ENCODE measurements at regions not wholly inside any gene's neighbourhood (a gene's known extent, or its start where the extent isn't known, plus 50 kb on each side); places are given as distances from the start of the nearest gene placed in this dataset.

- no peak for DNase-seq (ENCODE audit: insufficient read length, low spot score, missing footprints)
Measured at GRCh38 chr4:28421221-28421620, 1560.6 kb downstream of the STIM2 start.

GRCh38 chr4:28426251-28426650, 1565.6 kb downstream of the STIM2 start:
- H3K9me3 ChIP-seq (ENCODE audit: low read depth, low read length): no peaks in the 10 kb centered on the region
- H3K4me1 ChIP-seq (ENCODE audit: insufficient read depth, low read length): no peaks in the 10 kb centered on the region
- no peaks in the 10 kb centered on the region for H4K20me1 ChIP-seq (ENCODE audit: insufficient read depth, low read length)
- no peaks in the 10 kb centered on the region for H3K79me2 ChIP-seq (ENCODE audit: insufficient read depth, low read length)
- no peaks in the 10 kb centered on the region for H3K36me3 ChIP-seq (ENCODE audit: insufficient read depth, low read length)
- no peak for DNase-seq (ENCODE audit: insufficient read length, low spot score, missing footprints)
- no peak overlapping the region for H3K4me3 ChIP-seq (ENCODE audit: insufficient read depth, low read length)
- H2AFZ ChIP-seq (ENCODE audit: low read length): no peak overlapping the region
- H3K27ac ChIP-seq (ENCODE audit: low read depth, low read length): no peak overlapping the region
- TF ChIP-seq CTCF (IDR thresholded peaks at IDR 0.05; ENCODE audit: extremely low read depth, low read depth, low read length): no peak
- no peak overlapping the region for H3K4me2 ChIP-seq (ENCODE audit: insufficient read depth, low read length)
- no peaks in the 10 kb centered on the region for H3K27me3 ChIP-seq (ENCODE audit: insufficient read depth, low read length)

More at GRCh38 chr4:28421221-28421620, 1560.6 kb downstream of the STIM2 start:
- Histone ChIP-seq H4K20me1 (ENCODE audit: insufficient read depth, low read length) (no peaks in the 10 kb centered on the region), H3K36me3 (ENCODE audit: insufficient read depth, low read length) (no peaks in the 10 kb centered on the region), H3K27ac (ENCODE audit: low read depth, low read length) (no peak overlapping the region), H2AFZ (ENCODE audit: low read length) (no peak overlapping the region), H3K79me2 (ENCODE audit: insufficient read depth, low read length) (no peaks in the 10 kb centered on the region), H3K4me3 (ENCODE audit: insufficient read depth, low read length) (no peak overlapping the region), H3K4me2 (ENCODE audit: insufficient read depth, low read length) (no peak overlapping the region), H3K27me3 (ENCODE audit: insufficient read depth, low read length) (no peaks in the 10 kb centered on the region), H3K9me3 (ENCODE audit: low read depth, low read length) (no peaks in the 10 kb centered on the region), H3K4me1 (ENCODE audit: insufficient read depth, low read length) (no peaks in the 10 kb centered on the region)
- TF ChIP-seq CTCF (IDR thresholded peaks at IDR 0.05; ENCODE audit: extremely low read depth, low read depth, low read length): no peak

- Histone ChIP-seq H3K79me2 (ENCODE audit: insufficient read depth, low read length) (no peaks in the 10 kb centered on the region), H3K36me3 (ENCODE audit: insufficient read depth, low read length) (no peaks in the 10 kb centered on the region), H2AFZ (ENCODE audit: low read length) (no peak overlapping the region), H3K4me1 (ENCODE audit: insufficient read depth, low read length) (no peaks in the 10 kb centered on the region), H3K4me3 (ENCODE audit: insufficient read depth, low read length) (no peak overlapping the region), H3K4me2 (ENCODE audit: insufficient read depth, low read length) (no peak overlapping the region), H3K27me3 (ENCODE audit: insufficient read depth, low read length) (no peaks in the 10 kb centered on the region), H3K27ac (ENCODE audit: low read depth, low read length) (no peak overlapping the region), H3K9me3 (ENCODE audit: low read depth, low read length) (no peaks in the 10 kb centered on the region), H4K20me1 (ENCODE audit: insufficient read depth, low read length) (no peaks in the 10 kb centered on the region)
- DNase-seq (ENCODE audit: insufficient read length, low spot score, missing footprints): no peak
- no peak for TF ChIP-seq CTCF (IDR thresholded peaks at IDR 0.05; ENCODE audit: extremely low read depth, low read depth, low read length)
Measured at GRCh38 chr4:28427306-28428085, 1566.9 kb downstream of the STIM2 start.

GRCh38 chr4:28432348-28433025, 1571.8 kb downstream of the STIM2 start:
- H3K4me3 ChIP-seq (ENCODE audit: insufficient read depth, low read length): no peak overlapping the region
- no peaks in the 10 kb centered on the region for H3K79me2 ChIP-seq (ENCODE audit: insufficient read depth, low read length)
- no peaks in the 10 kb centered on the region for H4K20me1 ChIP-seq (ENCODE audit: insufficient read depth, low read length)
- no peaks in the 10 kb centered on the region for H3K27me3 ChIP-seq (ENCODE audit: insufficient read depth, low read length)
- no peaks in the 10 kb centered on the region for H3K9me3 ChIP-seq (ENCODE audit: low read depth, low read length)
- no peak overlapping the region for H3K27ac ChIP-seq (ENCODE audit: low read depth, low read length)
- TF ChIP-seq CTCF (IDR thresholded peaks at IDR 0.05; ENCODE audit: extremely low read depth, low read depth, low read length): no peak
- no peaks in the 10 kb centered on the region for H3K36me3 ChIP-seq (ENCODE audit: insufficient read depth, low read length)
- no peaks in the 10 kb centered on the region for H3K4me1 ChIP-seq (ENCODE audit: insufficient read depth, low read length)
- H3K4me2 ChIP-seq (ENCODE audit: insufficient read depth, low read length): no peak overlapping the region
- H2AFZ ChIP-seq (ENCODE audit: low read length): no peak overlapping the region
- no peak for DNase-seq (ENCODE audit: insufficient read length, low spot score, missing footprints)
